Left lung (tissue), 4 donors: ENCODE measurements at regions not wholly inside any gene's neighbourhood (a gene's known extent, or its start where the extent isn't known, plus 50 kb on each side); places are given as distances from the start of the nearest gene placed in this dataset.

Source experiments
- ATAC-seq: fragments of 200-7000 bp; cut with Tn5 transposase; one replicate; pipeline ENCODE4 v1.9.1; 2020; ENCODE audit warnings: moderate library complexity
- DNase-seq, 4 donors: peaks; one replicate each; pipeline ENCODE4 v3.0.0-alpha.2; 2013 to 2020
- H3K27ac ChIP-seq, 2 donors: fragments of 200-600 bp; sonication (generic) in 1 of 2; one replicate each; pipeline versions ENCODE4 v1.5.0 to v1.8.0; 2020 to 2021
- H3K27me3 ChIP-seq, 2 donors: fragments of 200-600 bp; sonication (generic) in 1 of 2; one replicate each; pipeline versions ENCODE4 v1.5.0 to v1.8.0; 2020 to 2021
- H3K36me3 ChIP-seq, 2 donors: fragments of 200-600 bp; sonication (generic) in 1 of 2; one replicate each; pipeline versions ENCODE4 v1.5.0 to v1.8.0; 2020 to 2021
- H3K4me1 ChIP-seq, 2 donors: fragments of 200-600 bp; one replicate each; pipeline ENCODE4 v1.8.0; 2021
- H3K4me3 ChIP-seq, 2 donors: fragments of 200-600 bp; sonication (generic) in 1 of 2; one replicate each; pipeline versions ENCODE4 v1.5.0 to v1.8.0; 2020 to 2021; ENCODE audit warnings: mild to moderate bottlenecking in 1 of 2
- H3K9me3 ChIP-seq, 2 donors: fragments of 200-600 bp; sonication (generic) in 1 of 2; one replicate each; pipeline versions ENCODE4 v1.5.0 to v1.8.0; 2020 to 2021
- intact Hi-C, 2 donors: fragments of 100-400 bp; cut with DNase I; formaldehyde crosslinking; loops; one replicate each; pipeline versions ENCODE4 v1.11.2 to v1.14.2; 2022
- TF ChIP-seq, protein P1 (sequence below), 2 donors: fragments of 200-600 bp; sonication (generic) in 1 of 2; IDR thresholded peaks; one replicate each; pipeline versions ENCODE4 v1.5.0 to v1.8.0; 2021; ENCODE audit warnings: antibody characterized with exemption in 2 of 2
- donor health status: DM: no; HTN: yes; CAD: no.
- donor health status: DM: no; HTN: no; CAD: no.

DNA sequence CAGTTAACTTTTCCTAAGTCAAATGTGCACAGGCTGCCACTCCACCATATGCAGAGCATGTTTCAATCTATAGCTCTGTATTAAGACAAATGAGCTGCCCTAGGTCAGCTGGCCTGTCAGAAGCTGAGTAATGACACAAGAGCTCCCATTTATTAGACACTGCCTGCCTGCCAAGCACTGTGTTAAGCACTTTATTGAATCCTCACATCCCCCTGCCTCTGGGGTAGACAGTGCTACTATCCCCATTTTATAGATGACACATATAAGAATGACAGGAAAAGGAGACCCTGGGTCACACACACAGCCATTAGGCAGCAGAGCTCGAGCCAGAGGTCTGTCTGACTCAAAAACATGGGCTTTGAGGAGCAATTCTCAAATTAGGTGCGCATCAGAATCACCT is 179.8 kb upstream of the PDE1C start:
- intact Hi-C loops = no loop called here
- TF ChIP-seq, protein P1, sequence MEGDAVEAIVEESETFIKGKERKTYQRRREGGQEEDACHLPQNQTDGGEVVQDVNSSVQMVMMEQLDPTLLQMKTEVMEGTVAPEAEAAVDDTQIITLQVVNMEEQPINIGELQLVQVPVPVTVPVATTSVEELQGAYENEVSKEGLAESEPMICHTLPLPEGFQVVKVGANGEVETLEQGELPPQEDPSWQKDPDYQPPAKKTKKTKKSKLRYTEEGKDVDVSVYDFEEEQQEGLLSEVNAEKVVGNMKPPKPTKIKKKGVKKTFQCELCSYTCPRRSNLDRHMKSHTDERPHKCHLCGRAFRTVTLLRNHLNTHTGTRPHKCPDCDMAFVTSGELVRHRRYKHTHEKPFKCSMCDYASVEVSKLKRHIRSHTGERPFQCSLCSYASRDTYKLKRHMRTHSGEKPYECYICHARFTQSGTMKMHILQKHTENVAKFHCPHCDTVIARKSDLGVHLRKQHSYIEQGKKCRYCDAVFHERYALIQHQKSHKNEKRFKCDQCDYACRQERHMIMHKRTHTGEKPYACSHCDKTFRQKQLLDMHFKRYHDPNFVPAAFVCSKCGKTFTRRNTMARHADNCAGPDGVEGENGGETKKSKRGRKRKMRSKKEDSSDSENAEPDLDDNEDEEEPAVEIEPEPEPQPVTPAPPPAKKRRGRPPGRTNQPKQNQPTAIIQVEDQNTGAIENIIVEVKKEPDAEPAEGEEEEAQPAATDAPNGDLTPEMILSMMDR (IDR thresholded peaks at IDR 0.05) = no peak
- ATAC-seq (no peak), DNase-seq (no peak)
- Histone ChIP-seq H3K36me3 (no peaks in the 10 kb centered on the region), H3K9me3 (no peaks in the 10 kb centered on the region), H3K27ac (no peak overlapping the region), H3K27me3 (peaks cover 0 to 14% of the 10 kb centered on the region in 2 donors), H3K4me1 (no peaks in the 10 kb centered on the region), H3K4me3 (no peak overlapping the region)

DNA sequence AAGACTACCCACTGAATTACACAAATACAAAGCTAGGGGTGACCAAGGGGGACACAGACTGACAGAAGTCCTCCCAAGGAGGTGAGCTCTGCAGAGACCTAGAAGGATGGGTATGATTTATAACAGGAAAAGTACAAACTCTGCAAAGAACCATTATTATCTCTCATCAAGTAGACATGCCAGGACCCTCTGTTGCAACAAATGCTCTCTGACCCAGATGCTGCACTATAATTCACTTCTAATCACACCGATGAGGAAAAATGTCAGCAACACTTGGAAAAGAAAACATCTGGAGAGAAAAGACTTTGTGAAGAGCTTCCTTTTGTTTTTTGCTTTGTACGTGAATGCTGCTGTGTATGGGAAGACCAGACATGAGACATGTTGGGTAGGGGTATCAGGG is 178.3 kb upstream of the PDE1C start:
- Histone ChIP-seq H3K4me1 (no peaks in the 10 kb centered on the region), H3K27ac (no peak overlapping the region), H3K4me3 (no peak overlapping the region), H3K36me3 (no peaks in the 10 kb centered on the region), H3K9me3 (no peaks in the 10 kb centered on the region), H3K27me3 (peaks cover 0 to 14% of the 10 kb centered on the region in 2 donors)
- no peak for ATAC-seq
- peak in 2 of 4 donors; percentile 9 to 61 for DNase-seq
- intact Hi-C loops = no loop called here
- TF ChIP-seq, protein P1 (IDR thresholded peaks at IDR 0.05) = no peak

DNA sequence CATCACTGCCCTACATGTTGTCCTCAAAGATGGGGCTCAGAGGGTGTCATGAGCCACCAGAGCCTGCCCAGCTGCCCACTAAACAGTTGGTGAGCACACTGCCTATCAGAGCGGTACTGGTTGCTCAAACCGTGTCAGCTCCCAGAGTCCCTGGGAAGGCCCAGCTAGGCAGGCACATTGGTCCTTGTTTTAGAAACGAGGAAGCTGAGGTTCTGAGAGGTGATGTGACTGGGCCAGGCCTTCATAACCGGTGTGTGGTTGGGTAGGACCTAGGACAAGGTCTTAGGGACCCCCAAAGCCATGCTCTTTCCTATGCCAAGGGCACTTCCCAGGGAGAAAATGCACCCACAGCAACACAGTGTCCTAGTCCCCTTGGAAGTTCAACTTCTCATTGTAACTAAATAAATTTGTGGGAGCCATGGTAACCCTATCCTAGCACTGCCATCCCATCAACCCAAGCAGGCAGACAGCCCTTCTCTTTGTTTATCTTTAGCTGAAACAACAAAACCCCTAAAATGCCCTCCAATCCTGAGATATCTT is 174.7 kb upstream of the PDE1C start:
- Histone ChIP-seq H3K4me1 (no peaks in the 10 kb centered on the region), H3K36me3 (no peaks in the 10 kb centered on the region), H3K4me3 (no peak overlapping the region), H3K27ac (no peak overlapping the region), H3K27me3 (no peaks in the 10 kb centered on the region), H3K9me3 (no peaks in the 10 kb centered on the region)
- ATAC-seq = no peak
- TF ChIP-seq, protein P1 (IDR thresholded peaks at IDR 0.05) = no peak
- intact Hi-C loops = no loop called here
- no peak for DNase-seq

DNA sequence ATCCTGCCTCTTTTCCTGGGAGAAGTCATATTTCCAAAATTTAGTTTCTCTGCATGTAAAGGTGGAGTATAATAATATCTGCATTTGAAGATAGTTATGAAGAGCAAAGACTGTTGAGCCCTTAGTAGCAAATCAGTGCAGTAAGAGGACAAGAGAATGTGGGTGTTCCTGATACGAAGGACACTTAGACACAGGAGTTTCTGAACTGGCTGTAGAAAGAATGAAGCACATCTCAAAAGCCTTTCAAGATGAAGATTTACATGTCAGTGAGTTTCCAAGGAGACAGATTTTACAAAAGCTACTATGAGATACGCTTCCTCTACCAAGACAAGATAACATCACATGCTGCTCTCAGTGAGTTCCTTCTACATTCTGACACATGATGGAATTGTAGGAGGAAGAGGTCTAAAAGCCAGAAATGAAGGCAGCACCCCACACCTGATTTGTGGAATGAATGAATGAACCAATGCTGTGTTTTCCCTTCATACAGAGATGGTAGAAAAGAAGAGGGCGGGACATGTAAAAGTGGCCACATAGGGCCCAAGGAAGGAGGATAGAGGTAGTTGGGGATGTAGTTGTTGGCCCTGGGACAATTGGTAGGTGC is 173.6 kb upstream of the PDE1C start:
- intact Hi-C loops = no loop called here
- TF ChIP-seq, protein P1 (IDR thresholded peaks at IDR 0.05) = no peak
- H3K36me3 ChIP-seq = no peaks in the 10 kb centered on the region
- no peaks in the 10 kb centered on the region for H3K27me3 ChIP-seq
- H3K9me3 ChIP-seq = no peaks in the 10 kb centered on the region
- H3K27ac ChIP-seq = no peak overlapping the region
- DNase-seq (no peak), ATAC-seq (no peak)
- H3K4me1 ChIP-seq = no peaks in the 10 kb centered on the region
- H3K4me3 ChIP-seq = no peak overlapping the region

DNA sequence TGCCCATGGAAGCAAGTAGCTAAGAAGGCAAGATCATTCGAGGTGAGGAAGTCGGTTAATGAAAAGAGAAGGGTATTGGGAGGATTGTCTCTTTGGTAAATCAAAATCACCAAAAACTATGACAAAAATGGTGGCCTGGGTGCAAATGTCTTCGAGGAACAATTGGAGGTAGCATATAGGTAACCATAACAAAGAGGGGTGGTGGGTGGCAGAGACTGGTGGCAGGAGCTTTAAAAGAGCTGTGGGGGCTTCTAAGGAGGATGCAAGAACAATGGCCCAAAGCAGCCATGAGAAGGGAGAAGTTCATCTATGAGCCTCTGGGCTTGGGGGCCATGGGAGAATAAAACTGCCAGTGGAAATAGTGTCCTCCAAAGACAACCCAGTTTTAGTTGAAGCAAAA is 172.2 kb upstream of the PDE1C start:
- Histone ChIP-seq H3K9me3 (no peaks in the 10 kb centered on the region), H3K27me3 (no peaks in the 10 kb centered on the region), H3K4me3 (no peak overlapping the region), H3K27ac (no peak overlapping the region), H3K36me3 (no peaks in the 10 kb centered on the region), H3K4me1 (no peaks in the 10 kb centered on the region)
- TF ChIP-seq, protein P1 (IDR thresholded peaks at IDR 0.05) = no peak
- ATAC-seq = no peak
- intact Hi-C loops = no loop called here
- DNase-seq = no peak
